ENCODE measurements at regions not wholly inside any gene's neighbourhood (a gene's known extent, or its start where the extent isn't known, plus 50 kb on each side); places are given as distances from the start of the nearest gene placed in this dataset.

GRCh38 chr9:80078826-80079225 is 507.1 kb downstream of the TLE4 start:
- no peak overlapping the region for H3K27ac ChIP-seq
- H3K4me3 ChIP-seq = no peak overlapping the region
- DNase-seq (ENCODE audit: extremely low spot score in 2 of 2) = no peak
- H3K36me3 ChIP-seq = no peaks in the 10 kb centered on the region
- no peaks in the 10 kb centered on the region for H3K4me1 ChIP-seq
- no peak for TF ChIP-seq POLR2A (IDR thresholded peaks at IDR 0.05)
- no peak for TF ChIP-seq CTCF (IDR thresholded peaks at IDR 0.05)
- no peak for TF ChIP-seq POLR2AphosphoS5 (IDR thresholded peaks at IDR 0.05; ENCODE audit: insufficient read depth in 1 of 2, low read depth in 1 of 2)
- no peaks in the 10 kb centered on the region for H3K27me3 ChIP-seq
- H3K9me3 ChIP-seq = no peaks in the 10 kb centered on the region
- intact Hi-C loops (cut with DNase I) = no loop called here

GRCh38 chr9:80077059-80077458 is 505.3 kb downstream of the TLE4 start:
- H3K36me3 ChIP-seq = no peaks in the 10 kb centered on the region
- H3K27ac ChIP-seq = no peak overlapping the region

GRCh38 chr9:80076162-80076561 is 504.4 kb downstream of the TLE4 start:
- H3K4me1 ChIP-seq = no peaks in the 10 kb centered on the region
- no peaks in the 10 kb centered on the region for H3K36me3 ChIP-seq
- intact Hi-C loops (cut with DNase I) = no loop called here
- H3K27ac ChIP-seq = no peak overlapping the region
- no peak for DNase-seq (ENCODE audit: extremely low spot score in 2 of 2)
- H3K9me3 ChIP-seq = no peaks in the 10 kb centered on the region
- TF ChIP-seq CTCF (IDR thresholded peaks at IDR 0.05) (no peak), POLR2A (IDR thresholded peaks at IDR 0.05) (no peak), POLR2AphosphoS5 (IDR thresholded peaks at IDR 0.05; ENCODE audit: insufficient read depth in 1 of 2, low read depth in 1 of 2) (no peak)
- no peaks in the 10 kb centered on the region for H3K27me3 ChIP-seq
- H3K4me3 ChIP-seq = no peak overlapping the region

More at GRCh38 chr9:80077059-80077458, 505.3 kb downstream of the TLE4 start:
- no peaks in the 10 kb centered on the region for H3K4me1 ChIP-seq
- intact Hi-C loops (cut with DNase I) = no loop called here
- TF ChIP-seq POLR2AphosphoS5 (IDR thresholded peaks at IDR 0.05; ENCODE audit: insufficient read depth in 1 of 2, low read depth in 1 of 2) = no peak
- no peak for TF ChIP-seq POLR2A (IDR thresholded peaks at IDR 0.05)
- TF ChIP-seq CTCF (IDR thresholded peaks at IDR 0.05) = no peak
- no peak overlapping the region for H3K4me3 ChIP-seq
- no peaks in the 10 kb centered on the region for H3K27me3 ChIP-seq
- no peak for DNase-seq (ENCODE audit: extremely low spot score in 2 of 2)
- no peaks in the 10 kb centered on the region for H3K9me3 ChIP-seq

GRCh38 chr9:80074439-80074838 is 502.7 kb downstream of the TLE4 start:
- H3K9me3 ChIP-seq = no peaks in the 10 kb centered on the region
- intact Hi-C loops (cut with DNase I) = no loop called here
- TF ChIP-seq POLR2A (IDR thresholded peaks at IDR 0.05) (no peak), CTCF (IDR thresholded peaks at IDR 0.05) (no peak), POLR2AphosphoS5 (IDR thresholded peaks at IDR 0.05; ENCODE audit: insufficient read depth in 1 of 2, low read depth in 1 of 2) (no peak)
- H3K4me3 ChIP-seq = no peak overlapping the region
- no peak for DNase-seq (ENCODE audit: extremely low spot score in 2 of 2)
- H3K27me3 ChIP-seq = no peaks in the 10 kb centered on the region
- no peaks in the 10 kb centered on the region for H3K36me3 ChIP-seq
- H3K27ac ChIP-seq = no peak overlapping the region
- H3K4me1 ChIP-seq = no peaks in the 10 kb centered on the region

- no peaks in the 10 kb centered on the region for H3K36me3 ChIP-seq
- no peaks in the 10 kb centered on the region for H3K4me1 ChIP-seq
- intact Hi-C loops (cut with DNase I) = no loop called here
- H3K4me3 ChIP-seq = no peak overlapping the region
- TF ChIP-seq POLR2A (IDR thresholded peaks at IDR 0.05) (no peak), CTCF (IDR thresholded peaks at IDR 0.05) (no peak), POLR2AphosphoS5 (IDR thresholded peaks at IDR 0.05; ENCODE audit: insufficient read depth in 1 of 2, low read depth in 1 of 2) (no peak)
- no peak for DNase-seq (ENCODE audit: extremely low spot score in 2 of 2)
- H3K27me3 ChIP-seq = no peaks in the 10 kb centered on the region
- no peaks in the 10 kb centered on the region for H3K9me3 ChIP-seq
- no peak overlapping the region for H3K27ac ChIP-seq
Observed at GRCh38 chr9:80072451-80072850, 500.7 kb downstream of the TLE4 start.

All from vagina (tissue), 2 donors.